ENCODE measurements at regions not wholly inside any gene's neighbourhood (a gene's known extent, or its start where the extent isn't known, plus 50 kb on each side); places are given as distances from the start of the nearest gene placed in this dataset.

GRCh38 chr1:90175490-90176167 is 180.7 kb downstream of the ZNF326 start:
- no peak for TF ChIP-seq CTCF (IDR thresholded peaks at IDR 0.05)
- TF ChIP-seq EP300 (IDR thresholded peaks at IDR 0.05), result no peak
- TF ChIP-seq POLR2A (IDR thresholded peaks at IDR 0.05), result no peak
- no peak for TF ChIP-seq POLR2AphosphoS5 (IDR thresholded peaks at IDR 0.05)
- WGBS, result 33% methylated on average over 3 of the region's 3 CpGs
- H3K36me3 ChIP-seq, result no peaks in the 10 kb centered on the region
- no peaks in the 10 kb centered on the region for H3K4me1 ChIP-seq
- no peaks in the 10 kb centered on the region for H3K27me3 ChIP-seq
- no peak overlapping the region for H3K27ac ChIP-seq
- H3K4me3 ChIP-seq, result no peak overlapping the region
- H3K9me3 ChIP-seq, result no peaks in the 10 kb centered on the region
- no peak for DNase-seq (ENCODE audit: low spot score in 2 of 2)

GRCh38 chr1:90174246-90174645 is 179.3 kb downstream of the ZNF326 start:
- no peaks in the 10 kb centered on the region for H3K4me1 ChIP-seq
- WGBS, result 63% methylated on average over 1 of the region's 1 CpG
- no peaks in the 10 kb centered on the region for H3K27me3 ChIP-seq
- no peak for TF ChIP-seq POLR2A (IDR thresholded peaks at IDR 0.05)
- no peak for TF ChIP-seq CTCF (IDR thresholded peaks at IDR 0.05)
- TF ChIP-seq EP300 (IDR thresholded peaks at IDR 0.05), result no peak
- no peak for TF ChIP-seq POLR2AphosphoS5 (IDR thresholded peaks at IDR 0.05)
- no peak for DNase-seq (ENCODE audit: low spot score in 2 of 2)
- no peak overlapping the region for H3K4me3 ChIP-seq
- no peaks in the 10 kb centered on the region for H3K9me3 ChIP-seq
- no peak overlapping the region for H3K27ac ChIP-seq
- H3K36me3 ChIP-seq, result no peaks in the 10 kb centered on the region

GRCh38 chr1:90162216-90162615 is 167.3 kb downstream of the ZNF326 start:
- TF ChIP-seq EP300 (IDR thresholded peaks at IDR 0.05) (no peak), CTCF (IDR thresholded peaks at IDR 0.05) (no peak), POLR2A (IDR thresholded peaks at IDR 0.05) (no peak), POLR2AphosphoS5 (IDR thresholded peaks at IDR 0.05) (no peak)
- Histone ChIP-seq H3K27me3 (no peaks in the 10 kb centered on the region), H3K27ac (no peak overlapping the region), H3K36me3 (no peaks in the 10 kb centered on the region), H3K4me1 (no peaks in the 10 kb centered on the region), H3K9me3 (no peaks in the 10 kb centered on the region), H3K4me3 (no peak overlapping the region)
- DNase-seq (ENCODE audit: low spot score in 2 of 2), result no peak
- WGBS, result 63% methylated on average over 3 of the region's 3 CpGs

- WGBS, result 58% methylated on average over 1 of the region's 1 CpG
- no peak for DNase-seq (ENCODE audit: low spot score in 2 of 2)
- Histone ChIP-seq H3K36me3 (no peaks in the 10 kb centered on the region), H3K4me1 (no peaks in the 10 kb centered on the region), H3K27me3 (no peaks in the 10 kb centered on the region), H3K4me3 (no peak overlapping the region), H3K9me3 (no peaks in the 10 kb centered on the region), H3K27ac (no peak overlapping the region)
- no peak for TF ChIP-seq CTCF (IDR thresholded peaks at IDR 0.05)
These were observed 166.7 kb downstream of the ZNF326 start for GRCh38 chr1:90161625-90162024.

- Histone ChIP-seq H3K36me3 (no peaks in the 10 kb centered on the region), H3K4me3 (no peak overlapping the region), H3K9me3 (no peaks in the 10 kb centered on the region), H3K27me3 (no peaks in the 10 kb centered on the region), H3K4me1 (no peaks in the 10 kb centered on the region), H3K27ac (no peak overlapping the region)
- 85% methylated on average over 2 of the region's 2 CpGs for WGBS
- TF ChIP-seq POLR2A (IDR thresholded peaks at IDR 0.05) (no peak), EP300 (IDR thresholded peaks at IDR 0.05) (no peak), POLR2AphosphoS5 (IDR thresholded peaks at IDR 0.05) (no peak)
- no peak for DNase-seq (ENCODE audit: low spot score in 2 of 2)
These were observed 161.0 kb downstream of the ZNF326 start for GRCh38 chr1:90155721-90156487.
